ENCODE measurements at regions not wholly inside any gene's neighbourhood (a gene's known extent, or its start where the extent isn't known, plus 50 kb on each side); places are given as distances from the start of the nearest gene placed in this dataset.
"Not testable (repeated sequence)": the region's sequence is repeated elsewhere in the genome, so short reads cannot be mapped to it uniquely, and the experiment has no call there.

DNA sequence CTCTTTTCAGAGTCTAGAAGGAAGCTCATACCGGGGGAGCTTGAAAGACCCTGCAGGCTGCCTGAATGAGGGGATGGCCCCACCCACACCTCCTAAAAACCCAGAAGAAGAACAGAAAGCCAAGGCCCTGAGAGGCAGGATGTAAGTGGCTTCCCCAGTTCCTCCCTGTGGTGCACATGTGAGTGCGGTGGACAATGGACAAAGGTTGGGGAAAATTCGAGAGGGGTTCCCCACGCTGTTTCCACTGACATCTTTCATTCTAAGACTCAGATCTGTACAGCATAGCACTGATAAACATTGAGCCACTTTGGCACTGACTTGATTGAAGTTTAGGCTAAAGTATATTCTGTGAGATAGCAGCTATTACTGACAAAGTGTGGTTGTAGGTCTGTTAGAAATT is 79.5 kb upstream of the UMPS start:
- peaks cover 13% of the 10 kb centered on the region for H3K36me3 ChIP-seq (ENCODE audit: control insufficient read depth, insufficient read depth, low read length)
- H3K4me1 ChIP-seq (ENCODE audit: control insufficient read depth, insufficient read depth, low read length): no peaks in the 10 kb centered on the region
- H3K27me3 ChIP-seq (ENCODE audit: control insufficient read depth, insufficient read depth, low read length): no peaks in the 10 kb centered on the region
- no peaks in the 10 kb centered on the region for H3K9me3 ChIP-seq (ENCODE audit: control insufficient read depth, low read length)
- no peak overlapping the region for H3K4me3 ChIP-seq (ENCODE audit: low read length)
- no peak overlapping the region for H3K9ac ChIP-seq (ENCODE audit: low read length)

DNA sequence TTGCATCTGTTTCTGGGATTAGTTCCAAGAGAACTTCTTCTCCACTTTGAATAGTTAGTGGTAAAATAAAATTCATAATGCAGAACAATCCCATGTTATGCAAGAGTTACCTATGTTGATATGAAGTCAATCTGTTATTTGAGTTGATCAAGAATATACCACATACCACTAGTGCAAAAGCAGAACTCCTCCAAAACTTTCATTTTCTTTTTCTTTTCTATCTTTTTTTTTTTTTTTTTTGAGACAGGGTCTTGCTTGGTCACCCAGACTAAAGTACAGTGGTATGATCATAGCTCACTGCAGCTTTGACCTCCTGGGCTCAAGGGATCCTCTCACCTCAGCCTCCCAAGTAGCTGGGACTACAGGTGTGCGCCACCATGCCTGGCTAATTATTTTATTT is 78.8 kb upstream of the UMPS start:
- peaks cover 13% of the 10 kb centered on the region for H3K36me3 ChIP-seq (ENCODE audit: control insufficient read depth, insufficient read depth, low read length)

DNA sequence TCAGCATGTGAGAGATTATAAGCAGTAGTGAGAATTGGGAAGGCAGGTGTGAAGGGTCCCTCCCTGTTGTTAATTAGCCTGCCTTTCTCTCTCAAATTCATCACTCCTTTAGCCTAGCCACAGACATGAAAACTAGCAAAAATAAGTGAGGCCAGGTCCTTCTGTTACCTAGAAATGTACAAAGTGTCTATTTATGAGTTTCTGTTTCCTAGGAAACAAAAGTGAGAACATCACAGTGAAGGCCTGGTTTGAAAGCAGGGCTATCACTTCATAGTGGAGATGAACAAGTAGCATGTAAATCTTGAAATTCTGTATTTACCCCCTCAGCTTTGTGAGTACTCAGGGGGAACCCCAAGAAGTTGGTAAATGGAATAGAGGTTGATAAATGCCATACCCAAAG is 78.2 kb upstream of the UMPS start:
- no peaks in the 10 kb centered on the region for H3K9me3 ChIP-seq (ENCODE audit: control insufficient read depth, low read length)
- no peak overlapping the region for H3K9ac ChIP-seq (ENCODE audit: low read length)
- H3K36me3 ChIP-seq (ENCODE audit: control insufficient read depth, insufficient read depth, low read length): peaks cover 13% of the 10 kb centered on the region
- H3K4me1 ChIP-seq (ENCODE audit: control insufficient read depth, insufficient read depth, low read length): no peaks in the 10 kb centered on the region
- H3K4me3 ChIP-seq (ENCODE audit: low read length): no peak overlapping the region
- no peaks in the 10 kb centered on the region for H3K27me3 ChIP-seq (ENCODE audit: control insufficient read depth, insufficient read depth, low read length)

More for the DNA sequence above, 78.8 kb upstream of the UMPS start:
- not testable (repeated sequence) for H3K4me1 ChIP-seq (ENCODE audit: control insufficient read depth, insufficient read depth, low read length); H3K27me3 ChIP-seq (ENCODE audit: control insufficient read depth, insufficient read depth, low read length); H3K4me3 ChIP-seq (ENCODE audit: low read length); H3K9me3 ChIP-seq (ENCODE audit: control insufficient read depth, low read length); H3K9ac ChIP-seq (ENCODE audit: low read length)

DNA sequence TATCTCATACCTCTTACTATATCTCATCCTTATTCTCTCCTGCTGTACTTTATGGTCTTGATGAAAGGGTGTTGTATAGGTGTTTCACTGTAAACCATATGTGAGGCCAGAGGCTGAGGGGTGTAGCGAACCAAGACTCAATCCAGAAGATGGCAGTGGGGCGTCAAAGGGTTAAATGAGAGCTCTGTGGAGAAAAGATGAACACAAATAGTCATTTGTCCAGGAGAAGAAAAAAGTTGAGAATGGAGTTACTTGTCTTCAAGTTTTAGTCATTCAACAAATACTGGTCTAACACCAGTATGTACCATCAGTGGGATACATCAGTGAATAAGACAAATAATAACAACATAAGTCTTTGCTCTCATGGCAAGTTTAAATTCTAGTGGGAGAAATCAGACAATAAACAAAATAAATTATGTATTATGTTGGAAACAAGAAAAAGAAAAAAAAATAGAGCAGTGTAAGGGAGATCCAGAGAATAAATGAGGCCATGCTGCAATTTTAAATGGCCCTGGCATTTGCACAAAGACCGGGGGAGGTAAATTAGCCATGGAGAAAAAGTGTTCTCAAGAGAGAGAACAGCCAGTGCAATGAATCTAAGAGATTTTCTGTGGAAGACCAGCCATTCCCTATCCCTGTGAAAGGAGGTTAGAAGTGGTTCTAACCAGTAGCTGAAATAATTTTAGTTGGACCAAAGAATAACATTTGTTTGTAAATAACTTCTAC is 77.0 kb upstream of the UMPS start:
- no peak overlapping the region for H3K9ac ChIP-seq (ENCODE audit: low read length)
- H3K9me3 ChIP-seq (ENCODE audit: control insufficient read depth, low read length): no peaks in the 10 kb centered on the region
- H3K27me3 ChIP-seq (ENCODE audit: control insufficient read depth, insufficient read depth, low read length): no peaks in the 10 kb centered on the region
- no peak overlapping the region for H3K4me3 ChIP-seq (ENCODE audit: low read length)
- peaks cover 13% of the 10 kb centered on the region for H3K36me3 ChIP-seq (ENCODE audit: control insufficient read depth, insufficient read depth, low read length)
- H3K4me1 ChIP-seq (ENCODE audit: control insufficient read depth, insufficient read depth, low read length): no peaks in the 10 kb centered on the region

DNA sequence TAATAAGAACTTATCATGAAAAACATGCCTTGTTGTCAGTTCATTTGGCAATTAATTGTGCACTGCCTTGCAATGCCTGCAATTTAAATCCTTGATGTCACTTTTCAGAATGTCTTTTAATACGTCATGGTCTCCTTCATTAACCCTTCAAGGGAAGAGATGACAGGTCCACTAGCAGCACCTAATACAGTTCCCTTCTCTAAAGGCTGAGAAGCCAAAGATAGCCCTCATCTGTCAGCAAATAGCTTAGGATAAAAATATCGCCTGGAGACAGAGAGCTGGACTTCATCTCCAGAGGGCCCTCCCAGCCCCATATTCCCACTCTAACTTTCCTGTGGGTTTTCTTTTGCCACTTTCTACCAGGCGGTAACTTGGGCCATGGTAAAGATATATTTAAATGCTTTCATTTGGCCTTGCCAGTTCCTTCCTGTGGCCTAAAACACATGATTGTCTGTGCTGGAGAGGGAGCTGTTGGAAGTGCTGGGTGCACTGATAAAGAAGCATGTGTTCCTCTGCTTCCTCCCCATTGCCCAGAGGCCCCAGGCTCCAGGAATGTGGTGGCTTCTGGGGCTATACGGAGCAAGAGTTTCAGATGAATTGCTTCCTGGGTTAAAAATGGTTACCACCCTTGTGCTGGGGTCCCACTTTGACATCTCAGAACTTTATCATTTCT is 76.3 kb upstream of the UMPS start:
- H3K27me3 ChIP-seq (ENCODE audit: control insufficient read depth, insufficient read depth, low read length): no peaks in the 10 kb centered on the region
- no peaks in the 10 kb centered on the region for H3K9me3 ChIP-seq (ENCODE audit: control insufficient read depth, low read length)
- no peaks in the 10 kb centered on the region for H3K4me1 ChIP-seq (ENCODE audit: control insufficient read depth, insufficient read depth, low read length)
- no peak overlapping the region for H3K9ac ChIP-seq (ENCODE audit: low read length)
- H3K36me3 ChIP-seq (ENCODE audit: control insufficient read depth, insufficient read depth, low read length): peaks cover 13% of the 10 kb centered on the region
- H3K4me3 ChIP-seq (ENCODE audit: low read length): no peak overlapping the region

DNA sequence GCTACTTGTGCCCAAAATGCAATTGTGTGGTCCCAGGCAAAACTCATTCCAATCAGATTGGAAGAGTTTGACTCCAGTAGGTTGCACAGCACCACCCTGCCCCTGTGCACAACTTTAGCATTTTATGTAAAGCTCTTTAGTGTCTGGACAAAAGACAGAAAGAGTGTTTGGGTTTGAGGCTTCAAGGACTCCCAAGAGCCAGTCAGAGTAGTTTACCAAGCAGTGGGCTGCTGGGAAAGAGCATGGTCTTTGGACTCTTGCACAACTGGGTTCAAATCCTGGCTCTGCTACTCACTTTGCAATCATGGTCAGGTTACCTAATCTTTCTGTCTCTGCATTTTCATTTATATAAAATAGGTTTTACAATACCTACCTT is 75.8 kb upstream of the UMPS start:
- Histone ChIP-seq H3K4me1 (ENCODE audit: control insufficient read depth, insufficient read depth, low read length) (no peaks in the 10 kb centered on the region), H3K9ac (ENCODE audit: low read length) (no peak overlapping the region), H3K27me3 (ENCODE audit: control insufficient read depth, insufficient read depth, low read length) (no peaks in the 10 kb centered on the region), H3K9me3 (ENCODE audit: control insufficient read depth, low read length) (no peaks in the 10 kb centered on the region), H3K4me3 (ENCODE audit: low read length) (no peak overlapping the region), H3K36me3 (ENCODE audit: control insufficient read depth, insufficient read depth, low read length) (peaks cover 13% of the 10 kb centered on the region)

DNA sequence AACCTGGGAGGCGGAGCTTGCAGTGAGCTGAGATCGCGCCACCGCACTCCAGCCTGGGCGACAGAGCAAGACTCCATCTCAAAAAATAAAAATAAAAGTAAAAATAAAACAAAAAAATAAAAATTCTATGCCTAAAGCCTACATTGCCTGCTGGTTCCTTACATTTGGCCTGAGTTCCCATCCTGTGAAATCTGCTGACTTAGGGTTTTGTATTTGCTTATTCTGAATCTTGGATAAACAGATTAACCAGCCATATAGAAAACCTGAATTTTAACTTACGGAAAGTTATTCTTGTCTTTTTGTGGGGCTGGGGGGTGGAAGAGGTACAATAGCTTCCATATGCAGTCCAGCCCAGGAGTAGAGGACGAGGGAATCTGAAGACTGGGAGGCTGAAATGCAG is 73.7 kb upstream of the UMPS start:
- no peaks in the 10 kb centered on the region for H3K9me3 ChIP-seq (ENCODE audit: control insufficient read depth, low read length)
- no peaks in the 10 kb centered on the region for H3K27me3 ChIP-seq (ENCODE audit: control insufficient read depth, insufficient read depth, low read length)
- H3K36me3 ChIP-seq (ENCODE audit: control insufficient read depth, insufficient read depth, low read length): peaks cover 13% of the 10 kb centered on the region
- no peaks in the 10 kb centered on the region for H3K4me1 ChIP-seq (ENCODE audit: control insufficient read depth, insufficient read depth, low read length)
- no peak overlapping the region for H3K9ac ChIP-seq (ENCODE audit: low read length)
- H3K4me3 ChIP-seq (ENCODE audit: low read length): no peak overlapping the region

DNA sequence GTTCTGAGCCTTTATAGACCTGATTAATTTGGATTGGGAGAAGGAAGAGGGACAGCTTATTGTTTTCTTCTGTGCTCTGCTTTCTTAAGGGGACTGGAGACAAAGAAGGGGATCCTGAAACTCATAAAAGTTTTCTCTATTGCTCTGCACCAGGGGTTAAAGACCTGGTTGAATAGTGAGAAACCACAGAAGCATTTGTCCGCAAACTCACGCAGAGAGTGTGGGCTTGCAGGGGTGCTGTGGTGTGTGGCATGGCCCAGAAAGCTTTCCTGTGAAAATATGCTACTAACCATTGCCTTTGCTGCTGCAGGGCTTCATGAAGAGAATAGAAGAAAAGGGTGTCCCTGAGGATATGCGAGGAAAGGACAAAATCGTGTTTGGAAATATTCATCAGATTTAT is 73.1 kb upstream of the UMPS start:
- no peak overlapping the region for H3K9ac ChIP-seq (ENCODE audit: low read length)
- peaks cover 16% of the 10 kb centered on the region for H3K36me3 ChIP-seq (ENCODE audit: control insufficient read depth, insufficient read depth, low read length)
- H3K27me3 ChIP-seq (ENCODE audit: control insufficient read depth, insufficient read depth, low read length): no peaks in the 10 kb centered on the region
- H3K9me3 ChIP-seq (ENCODE audit: control insufficient read depth, low read length): no peaks in the 10 kb centered on the region
- H3K4me3 ChIP-seq (ENCODE audit: low read length): no peak overlapping the region
- H3K4me1 ChIP-seq (ENCODE audit: control insufficient read depth, insufficient read depth, low read length): no peaks in the 10 kb centered on the region

DNA sequence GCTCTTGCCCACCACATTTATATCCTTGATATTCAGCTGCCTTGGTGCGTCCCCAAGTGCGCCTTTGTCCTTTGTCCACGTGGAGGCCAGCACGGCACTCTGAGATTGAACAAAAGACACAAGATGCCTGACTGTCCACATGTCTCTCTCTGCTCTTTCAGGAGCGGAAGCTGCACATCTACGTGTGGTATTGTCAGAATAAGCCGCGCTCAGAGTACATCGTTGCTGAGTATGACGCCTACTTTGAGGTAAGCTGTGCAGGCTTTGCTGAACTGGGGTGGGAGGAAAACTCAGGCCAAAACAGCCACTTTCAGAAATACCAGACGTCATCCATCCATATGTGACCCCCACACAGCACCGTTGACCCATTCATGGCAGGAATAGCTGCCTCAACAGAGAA is 72.0 kb upstream of the UMPS start:
- peaks cover 16% of the 10 kb centered on the region for H3K36me3 ChIP-seq (ENCODE audit: control insufficient read depth, insufficient read depth, low read length)
- H3K4me1 ChIP-seq (ENCODE audit: control insufficient read depth, insufficient read depth, low read length): no peaks in the 10 kb centered on the region
- no peaks in the 10 kb centered on the region for H3K9me3 ChIP-seq (ENCODE audit: control insufficient read depth, low read length)
- no peak overlapping the region for H3K9ac ChIP-seq (ENCODE audit: low read length)
- no peaks in the 10 kb centered on the region for H3K27me3 ChIP-seq (ENCODE audit: control insufficient read depth, insufficient read depth, low read length)
- H3K4me3 ChIP-seq (ENCODE audit: low read length): no peak overlapping the region

DNA sequence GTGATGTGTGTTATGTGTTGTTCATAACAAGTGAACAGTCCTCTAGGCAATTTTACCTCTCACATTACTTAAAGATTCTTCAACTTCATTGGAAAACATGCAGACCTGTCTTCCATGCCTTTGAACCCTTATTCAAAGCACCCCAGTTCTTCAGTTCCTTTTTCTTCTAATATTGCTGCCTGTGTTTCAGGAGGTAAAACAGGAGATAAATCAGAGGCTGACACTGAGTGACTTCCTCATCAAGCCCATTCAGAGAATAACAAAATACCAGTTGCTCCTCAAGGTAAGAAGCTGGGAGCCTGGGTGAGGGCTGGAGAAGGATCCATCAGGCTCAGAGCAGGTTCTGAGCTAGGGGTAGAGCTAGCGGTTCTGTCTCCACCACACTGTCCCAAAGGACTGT is 71.1 kb upstream of the UMPS start:
- H3K4me3 ChIP-seq (ENCODE audit: low read length): no peak overlapping the region
- H3K27me3 ChIP-seq (ENCODE audit: control insufficient read depth, insufficient read depth, low read length): no peaks in the 10 kb centered on the region
- no peak overlapping the region for H3K9ac ChIP-seq (ENCODE audit: low read length)
- H3K36me3 ChIP-seq (ENCODE audit: control insufficient read depth, insufficient read depth, low read length): peaks cover 15% of the 10 kb centered on the region
- no peaks in the 10 kb centered on the region for H3K9me3 ChIP-seq (ENCODE audit: control insufficient read depth, low read length)
- peaks cover 3% of the 10 kb centered on the region for H3K4me1 ChIP-seq (ENCODE audit: control insufficient read depth, insufficient read depth, low read length)

DNA sequence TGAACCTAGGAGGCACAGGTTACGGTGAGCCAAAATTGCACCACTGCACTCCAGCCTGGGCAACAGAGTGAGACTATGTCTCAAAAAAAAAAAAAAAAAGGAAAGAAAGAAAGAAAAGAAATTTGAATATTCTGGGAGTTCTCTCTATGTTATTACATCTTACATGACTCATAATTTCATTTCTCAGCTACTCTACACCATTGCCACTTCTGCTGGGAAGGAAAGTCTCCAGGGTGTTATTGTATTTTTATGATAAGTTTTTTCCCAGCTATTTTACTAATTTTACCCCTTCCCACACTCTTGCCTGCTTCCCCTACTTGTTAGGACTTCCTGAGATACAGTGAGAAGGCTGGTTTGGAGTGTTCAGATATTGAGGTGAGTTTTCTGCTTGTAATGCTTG is 69.7 kb upstream of the UMPS start:
- Histone ChIP-seq H3K4me1 (ENCODE audit: control insufficient read depth, insufficient read depth, low read length) (peaks cover 13% of the 10 kb centered on the region), H3K9ac (ENCODE audit: low read length) (no peak overlapping the region), H3K9me3 (ENCODE audit: control insufficient read depth, low read length) (no peaks in the 10 kb centered on the region), H3K27me3 (ENCODE audit: control insufficient read depth, insufficient read depth, low read length) (no peaks in the 10 kb centered on the region), H3K36me3 (ENCODE audit: control insufficient read depth, insufficient read depth, low read length) (peaks cover 11% of the 10 kb centered on the region), H3K4me3 (ENCODE audit: low read length) (no peak overlapping the region)

DNA sequence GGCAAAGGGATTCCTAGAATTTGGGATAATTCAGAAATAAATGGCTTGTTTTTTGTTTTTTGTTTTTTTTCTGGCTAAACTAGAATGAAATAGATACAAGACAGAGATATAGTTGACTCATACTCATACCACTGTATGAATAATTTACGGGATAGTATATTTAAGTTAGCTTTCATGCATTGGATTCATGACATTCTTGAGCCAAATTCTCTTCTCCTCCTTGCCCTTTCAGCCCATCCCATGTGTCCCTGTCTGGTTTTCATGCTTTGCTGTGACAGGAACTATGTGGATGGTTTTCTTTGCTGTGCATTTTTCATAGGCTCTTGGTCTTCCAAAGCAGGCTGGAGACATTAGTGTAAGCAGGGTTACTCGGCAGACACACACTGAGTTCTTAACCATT is 66.6 kb upstream of the UMPS start:
- Histone ChIP-seq H3K27me3 (ENCODE audit: control insufficient read depth, insufficient read depth, low read length) (no peaks in the 10 kb centered on the region), H3K4me3 (ENCODE audit: low read length) (no peak overlapping the region), H3K9ac (ENCODE audit: low read length) (no peak overlapping the region), H3K9me3 (ENCODE audit: control insufficient read depth, low read length) (no peaks in the 10 kb centered on the region), H3K36me3 (ENCODE audit: control insufficient read depth, insufficient read depth, low read length) (peaks cover 11% of the 10 kb centered on the region), H3K4me1 (ENCODE audit: control insufficient read depth, insufficient read depth, low read length) (peaks cover 13% of the 10 kb centered on the region)

Measured in mucosa of stomach (tissue), 1 donor.